Suprapubic skin (tissue), 2 donors: ENCODE measurements at regions not wholly inside any gene's neighbourhood (a gene's known extent, or its start where the extent isn't known, plus 50 kb on each side); places are given as distances from the start of the nearest gene placed in this dataset.

Experiments used
- EP300 ChIP-seq: sonication (generic); formaldehyde crosslinking; IDR thresholded peaks from one replicate; pipeline ENCODE4 v1.6.1; 2017; ENCODE audit warnings: antibody characterized with exemption
- POLR2A ChIP-seq, 2 donors: fragments of 450-650 bp; IDR thresholded peaks; one replicate each; pipeline ENCODE4 v1.6.1; 2017; ENCODE audit warnings: antibody characterized with exemption in 2 of 2, mild to moderate bottlenecking in 2 of 2, moderate library complexity in 2 of 2

DNA sequence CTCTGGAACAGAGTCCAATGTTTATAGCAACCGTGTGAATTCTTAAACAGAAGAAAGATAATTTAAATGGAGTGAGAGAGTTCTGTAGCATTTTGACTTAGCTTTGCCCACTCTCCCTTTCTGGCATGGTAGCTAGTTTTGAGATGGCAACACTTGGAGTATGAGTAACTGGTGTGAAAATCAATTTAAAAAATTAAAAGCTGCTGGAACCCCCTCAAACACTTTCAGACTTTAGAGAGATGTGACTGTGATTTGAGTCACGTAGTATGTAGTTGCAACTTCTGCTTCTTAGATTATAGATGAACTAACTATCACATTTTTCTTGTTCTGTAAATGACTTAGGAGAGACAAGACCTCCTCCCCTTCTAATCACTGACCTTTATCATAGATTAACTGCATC is 2309.5 kb upstream of the C9orf72 start:
- TF ChIP-seq POLR2A (IDR thresholded peaks at IDR 0.05) (no peak), EP300 (no peak)
